HG03060 (cell line): ENCODE measurements at regions not wholly inside any gene's neighbourhood (a gene's known extent, or its start where the extent isn't known, plus 50 kb on each side); places are given as distances from the start of the nearest gene placed in this dataset.

ENCODE experiments used
- ATAC-seq: cut with Tn5 transposase; IDR thresholded peaks from one replicate; pipeline ENCODE4 v1.9.1; 2021; ENCODE audit warnings: low read depth, moderate number of reproducible peaks; ENCODE audit not compliant: unreplicated experiment

- no peak for ATAC-seq
These were observed 264.2 kb downstream of the ZSWIM6 start for GRCh38 chr5:61596265-61596664.

GRCh38 chr5:61597684-61598083 lies 265.6 kb downstream of the ZSWIM6 start:
- no peak for ATAC-seq

- no peak for ATAC-seq
These were observed 266.1 kb downstream of the ZSWIM6 start for GRCh38 chr5:61598126-61598525.

GRCh38 chr5:61599370-61600122 lies 267.5 kb downstream of the ZSWIM6 start:
- no peak for ATAC-seq

- no peak for ATAC-seq
These were observed 268.0 kb downstream of the ZSWIM6 start for GRCh38 chr5:61600123-61600444.

GRCh38 chr5:61600945-61601511 lies 269.0 kb downstream of the ZSWIM6 start:
- no peak for ATAC-seq

- ATAC-seq = no peak
These were observed 271.3 kb downstream of the ZSWIM6 start for GRCh38 chr5:61603211-61603908.

- ATAC-seq = no peak
These were observed 272.3 kb downstream of the ZSWIM6 start for GRCh38 chr5:61604076-61605025.

- no peak for ATAC-seq
These were observed 278.0 kb downstream of the ZSWIM6 start for GRCh38 chr5:61609840-61610677.

GRCh38 chr5:61610678-61611024 lies 278.6 kb downstream of the ZSWIM6 start:
- ATAC-seq = no peak

- ATAC-seq = no peak
These were observed 280.4 kb downstream of the ZSWIM6 start for GRCh38 chr5:61612431-61612830.

- no peak for ATAC-seq
These were observed 281.6 kb downstream of the ZSWIM6 start for GRCh38 chr5:61613679-61614078.

GRCh38 chr5:61614606-61615005 lies 282.5 kb downstream of the ZSWIM6 start:
- ATAC-seq = no peak

- no peak for ATAC-seq
These were observed 285.0 kb downstream of the ZSWIM6 start for GRCh38 chr5:61617039-61617438.

GRCh38 chr5:61617995-61618525 lies 286.0 kb downstream of the ZSWIM6 start:
- no peak for ATAC-seq

GRCh38 chr5:61618577-61618976 lies 286.5 kb downstream of the ZSWIM6 start:
- ATAC-seq = no peak

- no peak for ATAC-seq
These were observed 287.2 kb downstream of the ZSWIM6 start for GRCh38 chr5:61619289-61619688.

- ATAC-seq = no peak
These were observed 287.9 kb downstream of the ZSWIM6 start for GRCh38 chr5:61619777-61620518.

GRCh38 chr5:61620699-61621182 lies 288.7 kb downstream of the ZSWIM6 start:
- ATAC-seq = no peak
